Stimulated activated naive CD8-positive, alpha-beta T cell treated with anti-CD3 and anti-CD28 coated beads, Interleukin-15, Interleukin-2, amounts not matched to agents 100 ng/mL and 50 ng/mL, for 24 hours (primary cell): ENCODE measurements at regions not wholly inside any gene's neighbourhood (a gene's known extent, or its start where the extent isn't known, plus 50 kb on each side); places are given as distances from the start of the nearest gene placed in this dataset.

ENCODE experiments used
- H3K27ac Mint-ChIP-seq: one replicate; pipeline ENCODE4 v1.8.0; 2021; ENCODE audit warnings: mild to moderate bottlenecking, mixed read lengths
- H3K27me3 Mint-ChIP-seq: one replicate; pipeline ENCODE4 v1.8.0; 2021; ENCODE audit warnings: mixed read lengths
- H3K36me3 Mint-ChIP-seq: one replicate; pipeline ENCODE4 v1.8.0; 2021; ENCODE audit warnings: low read depth, mixed read lengths
- H3K4me1 Mint-ChIP-seq: one replicate; pipeline ENCODE4 v1.8.0; 2021; ENCODE audit warnings: low read depth, mixed read lengths
- H3K4me3 Mint-ChIP-seq: one replicate; pipeline ENCODE4 v1.8.0; 2021; ENCODE audit warnings: mild to moderate bottlenecking, mixed read lengths
- H3K9me3 Mint-ChIP-seq: one replicate; pipeline ENCODE4 v1.8.0; 2021; ENCODE audit warnings: mixed read lengths

GRCh38 chr5:39482098-39482497, 57.3 kb upstream of the DAB2 start:
- Mint-ChIP-seq H3K27ac (no peak overlapping the region), H3K27me3 (peaks cover 10% of the 10 kb centered on the region), H3K4me1 (no peaks in the 10 kb centered on the region), H3K36me3 (no peaks in the 10 kb centered on the region), H3K9me3 (no peaks in the 10 kb centered on the region), H3K4me3 (no peak overlapping the region)

GRCh38 chr5:39479537-39479936, 54.8 kb upstream of the DAB2 start:
- Mint-ChIP-seq H3K4me1 (no peaks in the 10 kb centered on the region), H3K9me3 (no peaks in the 10 kb centered on the region), H3K27ac (no peak overlapping the region), H3K4me3 (no peak overlapping the region), H3K27me3 (peaks cover 6% of the 10 kb centered on the region), H3K36me3 (no peaks in the 10 kb centered on the region)

GRCh38 chr5:39478863-39479262, 54.1 kb upstream of the DAB2 start:
- Mint-ChIP-seq H3K9me3 (no peaks in the 10 kb centered on the region), H3K36me3 (no peaks in the 10 kb centered on the region), H3K4me3 (no peak overlapping the region), H3K4me1 (no peaks in the 10 kb centered on the region), H3K27me3 (peaks cover 6% of the 10 kb centered on the region), H3K27ac (no peak overlapping the region)

- no peaks in the 10 kb centered on the region for H3K4me1 Mint-ChIP-seq
- no peaks in the 10 kb centered on the region for H3K9me3 Mint-ChIP-seq
- H3K27me3 Mint-ChIP-seq: peaks cover 3% of the 10 kb centered on the region
- no peak overlapping the region for H3K27ac Mint-ChIP-seq
- no peak overlapping the region for H3K4me3 Mint-ChIP-seq
- H3K36me3 Mint-ChIP-seq: no peaks in the 10 kb centered on the region
Measured at GRCh38 chr5:39476843-39477220, 52.1 kb upstream of the DAB2 start.

GRCh38 chr5:39475881-39476842, 51.4 kb upstream of the DAB2 start:
- Mint-ChIP-seq H3K27ac (no peak overlapping the region), H3K4me3 (no peak overlapping the region), H3K36me3 (no peaks in the 10 kb centered on the region), H3K4me1 (no peaks in the 10 kb centered on the region), H3K9me3 (no peaks in the 10 kb centered on the region), H3K27me3 (no peaks in the 10 kb centered on the region)

GRCh38 chr5:39475159-39475571, 50.4 kb upstream of the DAB2 start:
- H3K4me1 Mint-ChIP-seq: no peaks in the 10 kb centered on the region
- H3K27me3 Mint-ChIP-seq: no peaks in the 10 kb centered on the region
- no peak overlapping the region for H3K27ac Mint-ChIP-seq
- no peak overlapping the region for H3K4me3 Mint-ChIP-seq
- no peaks in the 10 kb centered on the region for H3K9me3 Mint-ChIP-seq
- no peaks in the 10 kb centered on the region for H3K36me3 Mint-ChIP-seq
